IMR-90 (cell line): ENCODE measurements at regions not wholly inside any gene's neighbourhood (a gene's known extent, or its start where the extent isn't known, plus 50 kb on each side); places are given as distances from the start of the nearest gene placed in this dataset.

Experiments used
- ATAC-seq: fragments of 200-7000 bp; cut with Tn5 transposase; 2 replicates; pipeline ENCODE4 v1.9.1; 2020; ENCODE audit warnings: low read depth, mild to moderate bottlenecking, moderate library complexity
- BruUV-seq: library from RNA; stranded (reverse); fragments of 400-500 nt; replicated peaks from 2 replicates; lab custom pipeline; 2021; lab: Mats Ljungman, UMichigan
- CTCF ChIA-PET: fragments of 300-600 bp; formaldehyde crosslinking; extraction: SDS; loops from one replicate; lab custom pipeline; 2021; ENCODE audit warnings: antibody characterized with exemption; lab: Yijun Ruan, JAX
- POLR2A ChIA-PET: fragments of 300-600 bp; sonication (Branson Sonifier 250); formaldehyde crosslinking; loops from one replicate; lab custom pipeline; 2022; ENCODE audit warnings: antibody characterized with exemption; ENCODE audit not compliant: unreplicated experiment; lab: Charles Lee
- DNase-seq: peaks from one replicate; pipeline ENCODE4 v3.0.0; 2013
- H2AFZ ChIP-seq: replicated peaks from 2 replicates; pipeline ENCODE3; 2013; ENCODE audit warnings: low read length, mild to moderate bottlenecking; ENCODE audit not compliant: poor library complexity
- H2AK5ac ChIP-seq: 2 replicates; pipeline ENCODE4 v1.6.1; 2013; ENCODE audit warnings: low read depth, low read length, inconsistent platforms
- H2AK9ac ChIP-seq: replicated peaks from 2 replicates; pipeline ENCODE3; 2013; ENCODE audit warnings: mild to moderate bottlenecking, low read depth, low read length, moderate library complexity; ENCODE audit not compliant: poor library complexity
- H2BK120ac ChIP-seq: 2 replicates; pipeline ENCODE4 v1.6.1; 2013; ENCODE audit warnings: low read depth, low read length, inconsistent platforms
- H2BK15ac ChIP-seq: 3 replicates; pipeline ENCODE4 v1.6.1; 2013; ENCODE audit warnings: low read depth, low read length, inconsistent platforms
- H2BK20ac ChIP-seq: 2 replicates; pipeline ENCODE4 v1.6.1; 2013; ENCODE audit warnings: low read depth, mild to moderate bottlenecking, inconsistent platforms, low read length, moderate library complexity
- H2BK5ac ChIP-seq: 2 replicates; pipeline ENCODE4 v1.6.1; 2013; ENCODE audit warnings: mild to moderate bottlenecking, low read depth, low read length, inconsistent platforms; ENCODE audit not compliant: poor library complexity, severe bottlenecking
- H3K14ac ChIP-seq: replicated peaks from 2 replicates; pipeline ENCODE4 v1.6.1; 2013; ENCODE audit warnings: low read depth, low read length, inconsistent platforms
- H3K18ac ChIP-seq: 2 replicates; pipeline ENCODE4 v1.6.1; 2013; ENCODE audit warnings: low read depth, low read length, control low read depth
- H3K23ac ChIP-seq: 2 replicates; pipeline ENCODE4 v1.6.1; 2013; ENCODE audit warnings: low read depth, low read length, inconsistent platforms
- H3K27ac ChIP-seq: 2 replicates; pipeline ENCODE4 v1.5.1; 2013; ENCODE audit warnings: mild to moderate bottlenecking, control low read depth, low read length; ENCODE audit not compliant: insufficient read depth
- H3K27me3 ChIP-seq: 2 replicates; pipeline ENCODE4 v1.6.1; 2013; ENCODE audit warnings: low read length; ENCODE audit not compliant: control insufficient read depth, insufficient read depth
- H3K36me3 ChIP-seq: 2 replicates; pipeline ENCODE4 v1.6.1; 2013; ENCODE audit warnings: low read length, mixed read lengths; ENCODE audit not compliant: control insufficient read depth, insufficient read depth
- H3K4ac ChIP-seq: 2 replicates; pipeline ENCODE4 v1.6.1; 2013; ENCODE audit warnings: low read depth, low read length, inconsistent platforms
- H3K4me1 ChIP-seq: 2 replicates; pipeline ENCODE4 v1.6.1; 2013; ENCODE audit warnings: low read length, mixed read lengths; ENCODE audit not compliant: control insufficient read depth, insufficient read depth
- H3K4me2 ChIP-seq: 2 replicates; pipeline ENCODE4 v1.6.1; 2013; ENCODE audit warnings: low read depth, mild to moderate bottlenecking, control low read depth, low read length, moderate library complexity
- H3K4me3 ChIP-seq: 2 replicates; pipeline ENCODE4 v1.5.1; 2013; ENCODE audit warnings: low read depth, mild to moderate bottlenecking, control low read depth, low read length, moderate library complexity; ENCODE audit not compliant: insufficient read depth
- H3K56ac ChIP-seq: 2 replicates; pipeline ENCODE4 v1.6.1; 2013; ENCODE audit warnings: low read length, inconsistent platforms; ENCODE audit not compliant: insufficient read depth; ENCODE audit errors: extremely low read depth
- H3K79me1 ChIP-seq, 2 experiments: 2 replicates each; pipeline ENCODE4 v1.6.1; 2013; ENCODE audit warnings: low read length in 2 of 2, inconsistent platforms in 1 of 2, low read depth in 1 of 2
- H3K9ac ChIP-seq: 2 replicates; pipeline ENCODE4 v1.6.1; 2013; ENCODE audit warnings: low read depth, low read length, control low read depth
- H3K9me1 ChIP-seq: 2 replicates; pipeline ENCODE4 v1.6.1; 2013; ENCODE audit warnings: low read length, inconsistent platforms; ENCODE audit not compliant: insufficient read depth
- H3K9me3 ChIP-seq: 2 replicates; pipeline ENCODE4 v1.6.1; 2013; ENCODE audit warnings: low read length; ENCODE audit not compliant: control insufficient read depth, insufficient read depth
- H4K20me1 ChIP-seq: 2 replicates; pipeline ENCODE4 v1.6.1; 2013; ENCODE audit warnings: low read length, inconsistent platforms; ENCODE audit not compliant: insufficient read depth
- H4K5ac ChIP-seq: 2 replicates; pipeline ENCODE4 v1.6.1; 2013; ENCODE audit warnings: mild to moderate bottlenecking, low read depth, low read length, control low read depth
- H4K8ac ChIP-seq, 2 experiments: 2 replicates each; pipeline ENCODE4 v1.6.1; 2013; ENCODE audit warnings: low read depth in 2 of 2, low read length in 2 of 2, control low read depth in 1 of 2, inconsistent platforms in 1 of 2
- H4K91ac ChIP-seq: 2 replicates; pipeline ENCODE4 v1.6.1; 2013; ENCODE audit warnings: low read depth, low read length, inconsistent platforms; ENCODE audit not compliant: insufficient read depth
- BHLHE40 ChIP-seq: fragments of 150-350 bp; IDR thresholded peaks from 2 replicates; pipeline ENCODE4 v1.6.1; 2016; ENCODE audit warnings: mild to moderate bottlenecking, low read depth, low read length
- CEBPB ChIP-seq: IDR thresholded peaks from 2 replicates; pipeline ENCODE4 v1.6.1; 2012; ENCODE audit warnings: low read depth, low read length, improper control_type of control experiment
- CHD1 ChIP-seq: IDR thresholded peaks from 2 replicates; pipeline ENCODE4 v1.6.1; 2012; ENCODE audit warnings: low read depth, low read length, improper control_type of control experiment
- CTCF ChIP-seq: conservative IDR thresholded peaks from 2 replicates; pipeline ENCODE4 v1.5.1; 2012; ENCODE audit warnings: mild to moderate bottlenecking, low read depth, low read length, improper control_type of control experiment
- ELK1 ChIP-seq: fragments of 150-350 bp; IDR thresholded peaks from 2 replicates; pipeline ENCODE4 v1.6.1; 2016; ENCODE audit warnings: low read depth, mild to moderate bottlenecking, low read length, moderate library complexity, borderline replicate concordance
- FOS ChIP-seq: fragments of 150-350 bp; IDR thresholded peaks from 2 replicates; pipeline ENCODE4 v1.6.1; 2016; ENCODE audit warnings: low read depth, low read length
- MAFK ChIP-seq: IDR thresholded peaks from 2 replicates; pipeline ENCODE4 v1.6.1; 2012; ENCODE audit warnings: low read depth, low read length, improper control_type of control experiment
- MAZ ChIP-seq: IDR thresholded peaks from 2 replicates; pipeline ENCODE4 v1.6.1; 2012; ENCODE audit warnings: low read depth, mild to moderate bottlenecking, low read length, improper control_type of control experiment, moderate library complexity, borderline replicate concordance
- MXI1 ChIP-seq: IDR thresholded peaks from 2 replicates; pipeline ENCODE4 v1.6.1; 2012; ENCODE audit warnings: low read depth, mild to moderate bottlenecking, low read length, moderate library complexity, borderline replicate concordance
- NFE2L2 ChIP-seq: fragments of 150-350 bp; IDR thresholded peaks from 2 replicates; pipeline ENCODE4 v1.6.1; 2016; ENCODE audit warnings: low read depth, mild to moderate bottlenecking, low read length
- POLR2A ChIP-seq: IDR thresholded peaks from 2 replicates; pipeline ENCODE4 v1.6.1; 2012; ENCODE audit warnings: mild to moderate bottlenecking, low read depth, low read length
- RAD21 ChIP-seq: IDR thresholded peaks from 2 replicates; pipeline ENCODE4 v1.6.1; 2012; ENCODE audit warnings: low read length, improper control_type of control experiment
- RCOR1 ChIP-seq: IDR thresholded peaks from 2 replicates; pipeline ENCODE4 v1.6.1; 2012; ENCODE audit warnings: mild to moderate bottlenecking, low read length, improper control_type of control experiment; ENCODE audit not compliant: insufficient replicate concordance
- RFX5 ChIP-seq: IDR thresholded peaks from 2 replicates; pipeline ENCODE4 v1.8.0; 2012; ENCODE audit warnings: low read depth, mild to moderate bottlenecking, low read length, moderate library complexity
- SMC3 ChIP-seq: fragments of 150-350 bp; IDR thresholded peaks from 2 replicates; pipeline ENCODE4 v1.6.1; 2016; ENCODE audit warnings: low read depth, mild to moderate bottlenecking, antibody characterized with exemption, low read length, moderate library complexity
- USF2 ChIP-seq: fragments of 150-350 bp; IDR thresholded peaks from 2 replicates; pipeline ENCODE4 v1.6.1; 2017; ENCODE audit warnings: mild to moderate bottlenecking, antibody characterized with exemption, low read length, low read depth
- WGBS, 2 experiments: methylation state at CpG; one replicate each; pipeline versions ENCODE4 v1.1.5 to v1.1.7; 2013; ENCODE audit warnings: missing lambda C conversion rate in 2 of 2; ENCODE audit not compliant: insufficient read length in 1 of 2; ENCODE audit errors: extremely low coverage in 2 of 2; 5-methylcytosine and 5-hydroxymethylcytosine counted together
- dilution Hi-C: fragments of 300-500 bp; cut with HindIII; formaldehyde crosslinking; loops from one replicate; pipeline ENCODE4 v1.14.3; 2018; ENCODE audit warnings: low sequenced_read_pairs; ENCODE audit not compliant: unreplicated experiment
- in situ Hi-C: fragments of 300-500 bp; cut with MboI; formaldehyde crosslinking; loops from 3 replicates; pipeline ENCODE4 v1.14.3; 2019; ENCODE audit warnings: low sequenced_read_pairs, inconsistent platforms, mixed read lengths
- intact Hi-C: fragments of 100-400 bp; cut with micrococcal nuclease; formaldehyde crosslinking; loops from 2 replicates; pipeline ENCODE4 v1.10.0; 2022

GRCh38 chr14:84282618-84283017 is 1247.3 kb upstream of the FLRT2 start:
- Histone ChIP-seq H3K4me1 (no peaks in the 10 kb centered on the region), H3K4me2 (no peak overlapping the region), H2BK20ac (no peak overlapping the region), H3K4ac (no peak overlapping the region), H2AK9ac (no peak overlapping the region), H3K27ac (no peak overlapping the region), H3K18ac (no peak overlapping the region), H2BK15ac (no peak overlapping the region), H3K9me1 (no peaks in the 10 kb centered on the region), H3K79me1 (no peaks in the 10 kb centered on the region), H3K14ac (no peak overlapping the region), H3K4me3 (no peak overlapping the region), H2AK5ac (no peak overlapping the region), H3K36me3 (no peaks in the 10 kb centered on the region), H2AFZ (no peak overlapping the region), H4K8ac (no peak overlapping the region), H3K23ac (no peak overlapping the region), H3K9me3 (no peaks in the 10 kb centered on the region), H2BK120ac (no peak overlapping the region), H4K20me1 (no peaks in the 10 kb centered on the region), H3K56ac (no peak overlapping the region), H4K5ac (no peak overlapping the region), H3K27me3 (no peaks in the 10 kb centered on the region), H3K9ac (no peak overlapping the region), H4K91ac (no peak overlapping the region), H2BK5ac (no peak overlapping the region)
- DNase-seq, result no peak
- POLR2A ChIA-PET, result no interaction called here
- dilution Hi-C loops, result no loop called here
- in situ Hi-C loops, result no loop called here
- ATAC-seq, result no peak
- WGBS, 2 experiments, result no CpG with 5 or more reads among the region's 2 CpGs
- CTCF ChIA-PET, result no interaction called here
- no peak for TF ChIP-seq FOS
- no peak for TF ChIP-seq MAZ
- no peak for TF ChIP-seq CTCF
- TF ChIP-seq MXI1, result no peak
- TF ChIP-seq RFX5, result no peak
- no peak for TF ChIP-seq CHD1
- TF ChIP-seq POLR2A, result no peak
- no peak for TF ChIP-seq RAD21
- no peak for TF ChIP-seq RCOR1
- TF ChIP-seq SMC3, result no peak
- no peak for TF ChIP-seq MAFK
- no peak for TF ChIP-seq NFE2L2
- no peak for TF ChIP-seq USF2
- no peak for TF ChIP-seq CEBPB
- no peak for TF ChIP-seq ELK1
- TF ChIP-seq BHLHE40, result no peak
- intact Hi-C loops, result no loop called here
- BruUV-seq, result no TSS peak
